GM23338 (cell line): ENCODE measurements at regions not wholly inside any gene's neighbourhood (a gene's known extent, or its start where the extent isn't known, plus 50 kb on each side); places are given as distances from the start of the nearest gene placed in this dataset.

Experiments
- ATAC-seq: fragments of 200-7000 bp; cut with Tn5 transposase; 3 replicates; pipeline ENCODE4 v1.9.1; 2020
- DNase-seq: peaks from one replicate; pipeline ENCODE4 v3.0.0-alpha.2; 2015; ENCODE audit warnings: low spot score
- H2AFZ ChIP-seq: fragments of 200-600 bp; sonication (generic); 2 replicates; pipeline ENCODE4 v1.8.0; 2016; ENCODE audit warnings: antibody characterized with exemption, mild to moderate bottlenecking, moderate library complexity
- H3F3A ChIP-seq: fragments of 200-600 bp; sonication (generic); replicated peaks from 2 replicates; pipeline ENCODE4 v1.8.0; 2017; ENCODE audit warnings: antibody characterized with exemption, mixed run types, low read depth
- H3K27ac ChIP-seq: fragments of 200-600 bp; sonication (generic); 2 replicates; pipeline ENCODE4 v1.6.1; 2016; ENCODE audit warnings: low read depth
- H3K27me3 ChIP-seq: fragments of 200-600 bp; sonication (generic); 2 replicates; pipeline ENCODE4 v1.8.0; 2016; ENCODE audit warnings: mild to moderate bottlenecking, mixed run types, moderate library complexity; ENCODE audit not compliant: insufficient read depth
- H3K36me3 ChIP-seq: fragments of 200-600 bp; sonication (generic); 2 replicates; pipeline ENCODE4 v1.8.0; 2016; ENCODE audit warnings: mild to moderate bottlenecking; ENCODE audit not compliant: insufficient read depth
- H3K4me1 ChIP-seq: fragments of 200-600 bp; sonication (generic); 2 replicates; pipeline ENCODE4 v1.8.0; 2016; ENCODE audit warnings: mild to moderate bottlenecking, moderate library complexity; ENCODE audit not compliant: insufficient read depth
- H3K4me2 ChIP-seq: fragments of 200-600 bp; sonication (generic); 2 replicates; pipeline ENCODE4 v1.7.1; 2017; ENCODE audit warnings: mixed run types
- H3K4me3 ChIP-seq: fragments of 200-600 bp; sonication (generic); 2 replicates; pipeline ENCODE4 v1.6.1; 2016; ENCODE audit warnings: mixed run types
- H3K79me2 ChIP-seq: fragments of 200-600 bp; sonication (generic); replicated peaks from 2 replicates; pipeline ENCODE4 v1.8.0; 2017; ENCODE audit warnings: mild to moderate bottlenecking; ENCODE audit not compliant: insufficient read depth
- H3K9me2 ChIP-seq: fragments of 200-600 bp; sonication (generic); 2 replicates; pipeline ENCODE4 v1.8.0; 2017; ENCODE audit not compliant: insufficient read depth
- H4K20me1 ChIP-seq: fragments of 200-600 bp; sonication (generic); replicated peaks from 2 replicates; pipeline ENCODE4 v1.8.0; 2017; ENCODE audit warnings: mild to moderate bottlenecking; ENCODE audit not compliant: insufficient read depth
- H3K27ac Mint-ChIP-seq: 2 replicates; pipeline ENCODE4 v1.8.0; 2020; ENCODE audit warnings: inconsistent platforms, mild to moderate bottlenecking, moderate library complexity, mixed read lengths
- H3K27me3 Mint-ChIP-seq: 3 replicates; pipeline ENCODE4 v1.8.0; 2022; ENCODE audit warnings: low read depth, mild to moderate bottlenecking, moderate library complexity, mixed read lengths, inconsistent platforms; ENCODE audit not compliant: insufficient read depth, poor library complexity
- H3K36me3 Mint-ChIP-seq: 3 replicates; pipeline ENCODE4 v1.8.0; 2021; ENCODE audit warnings: low read depth, mild to moderate bottlenecking, inconsistent platforms, moderate library complexity, mixed read lengths
- H3K4me1 Mint-ChIP-seq: 3 replicates; pipeline ENCODE4 v1.8.0; 2020; ENCODE audit warnings: mild to moderate bottlenecking, inconsistent platforms, mixed read lengths
- H3K4me3 Mint-ChIP-seq: 3 replicates; pipeline ENCODE4 v1.8.0; 2021; ENCODE audit warnings: moderate library complexity, mild to moderate bottlenecking, inconsistent platforms, mixed read lengths
- H3K9me3 Mint-ChIP-seq: 3 replicates; pipeline ENCODE4 v1.8.0; 2020; ENCODE audit warnings: moderate library complexity, mild to moderate bottlenecking, inconsistent platforms, mixed read lengths
- CREB1 ChIP-seq: fragments of 250-450 bp; sonication (Bioruptor Pico); IDR thresholded peaks from 2 replicates; pipeline ENCODE4 v1.5.0; 2020; ENCODE audit warnings: low read depth, mild to moderate bottlenecking, moderate library complexity
- EZH2 ChIP-seq: fragments of 200-600 bp; sonication (generic); IDR thresholded peaks from one replicate; pipeline ENCODE4 v1.8.0; 2017; ENCODE audit warnings: antibody characterized with exemption, mild to moderate bottlenecking, low read depth; ENCODE audit not compliant: unreplicated experiment
- EZH2phosphoT487 ChIP-seq: fragments of 200-600 bp; sonication (generic); IDR thresholded peaks from one replicate; pipeline ENCODE4 v1.8.1; 2018; ENCODE audit warnings: antibody characterized with exemption; ENCODE audit not compliant: unreplicated experiment
- JUNB ChIP-seq: IDR thresholded peaks from one replicate; pipeline ENCODE4 v1.6.1; 2016; ENCODE audit warnings: antibody characterized with exemption; ENCODE audit not compliant: unreplicated experiment
- POLR2AphosphoS5 ChIP-seq: IDR thresholded peaks from 2 replicates; pipeline ENCODE4 v1.6.1; 2016; ENCODE audit warnings: antibody characterized with exemption, low read depth
- STAT1 ChIP-seq: IDR thresholded peaks from one replicate; pipeline ENCODE4 v1.6.1; 2016; ENCODE audit warnings: antibody characterized with exemption; ENCODE audit not compliant: unreplicated experiment
- ZNF114 ChIP-seq: fragments of 250-450 bp; sonication (Bioruptor Pico); IDR thresholded peaks from 2 replicates; pipeline ENCODE4 v1.5.0; 2020; ENCODE audit warnings: mild to moderate bottlenecking, moderate library complexity
- ZNF331 ChIP-seq: fragments of 250-450 bp; sonication (Bioruptor Pico); IDR thresholded peaks from 2 replicates; pipeline ENCODE4 v1.5.0; 2020; ENCODE audit warnings: low read depth, mild to moderate bottlenecking, moderate library complexity
- TF ChIP-seq, protein P1 (sequence below), 2 experiments: fragments of 200-600 bp in 1 of 2; sonication (generic) in 1 of 2; conservative IDR thresholded peaks; 2 replicates each; pipeline versions ENCODE4 v1.5.1 to v1.6.1; 2016 to 2017; ENCODE audit warnings: antibody characterized with exemption in 2 of 2, low read depth in 2 of 2, mild to moderate bottlenecking in 2 of 2, moderate library complexity in 1 of 2
- TF ChIP-seq, protein P2 (sequence below): fragments of 250-450 bp; sonication (Bioruptor Pico); IDR thresholded peaks from 2 replicates; pipeline ENCODE4 v1.5.0; 2020; ENCODE audit warnings: mild to moderate bottlenecking, moderate library complexity
- TF ChIP-seq, protein P3 (sequence below): IDR thresholded peaks from one replicate; pipeline ENCODE4 v1.6.1; 2018; ENCODE audit warnings: antibody characterized with exemption; ENCODE audit not compliant: unreplicated experiment
- TF ChIP-seq, protein P4 (sequence below): IDR thresholded peaks from 2 replicates; pipeline ENCODE4 v1.6.1; 2016; ENCODE audit warnings: antibody characterized with exemption

DNA sequence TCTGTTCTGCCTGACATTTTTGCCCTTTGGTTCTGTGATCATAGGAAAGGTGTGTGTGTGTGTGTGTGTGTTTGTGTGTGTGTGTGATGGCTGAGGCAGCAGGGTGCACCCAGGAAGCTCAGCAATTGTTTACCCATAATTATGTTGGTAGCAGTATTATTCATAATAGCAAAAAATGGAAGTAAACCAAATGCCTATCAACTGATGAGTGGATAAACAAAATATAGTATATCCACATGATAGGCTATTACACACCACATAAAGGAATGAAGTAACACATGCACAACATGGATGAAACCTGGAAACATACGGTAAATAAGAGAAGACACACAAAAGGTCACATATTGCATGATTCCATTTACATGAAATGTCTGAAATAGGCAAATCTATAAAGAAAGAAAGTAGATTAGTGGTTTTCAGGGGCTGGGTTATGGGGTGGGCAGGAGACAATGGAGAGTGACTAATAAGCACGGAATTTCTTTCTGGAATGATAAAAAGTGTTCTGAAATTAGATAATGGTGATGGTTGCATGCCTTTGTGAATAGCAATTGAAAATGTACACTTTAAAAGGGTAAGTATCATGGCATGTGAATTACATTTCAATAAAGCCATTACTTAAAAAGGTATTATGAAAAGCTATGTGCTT lies 167.2 kb downstream of the POLR2M start:
- Mint-ChIP-seq H3K9me3 (no peaks in the 10 kb centered on the region), H3K27me3 (peaks cover 3% of the 10 kb centered on the region), H3K36me3 (no peaks in the 10 kb centered on the region), H3K4me1 (no peaks in the 10 kb centered on the region; the same call in 2 of the 3 replicates), H3K27ac (no peak overlapping the region), H3K4me3 (no peak overlapping the region)
- Histone ChIP-seq H3K9me2 (no peaks in the 10 kb centered on the region), H2AFZ (no peak overlapping the region), H3K4me3 (no peak overlapping the region), H3K79me2 (no peaks in the 10 kb centered on the region), H3K27ac (no peak overlapping the region), H3K36me3 (no peaks in the 10 kb centered on the region), H3K4me2 (no peak overlapping the region), H3K27me3 (no peaks in the 10 kb centered on the region), H3K4me1 (no peaks in the 10 kb centered on the region), H3F3A (no peaks in the 10 kb centered on the region), H4K20me1 (no peaks in the 10 kb centered on the region)
- no peak for ATAC-seq
- no peak for DNase-seq
- TF ChIP-seq, protein P1, sequence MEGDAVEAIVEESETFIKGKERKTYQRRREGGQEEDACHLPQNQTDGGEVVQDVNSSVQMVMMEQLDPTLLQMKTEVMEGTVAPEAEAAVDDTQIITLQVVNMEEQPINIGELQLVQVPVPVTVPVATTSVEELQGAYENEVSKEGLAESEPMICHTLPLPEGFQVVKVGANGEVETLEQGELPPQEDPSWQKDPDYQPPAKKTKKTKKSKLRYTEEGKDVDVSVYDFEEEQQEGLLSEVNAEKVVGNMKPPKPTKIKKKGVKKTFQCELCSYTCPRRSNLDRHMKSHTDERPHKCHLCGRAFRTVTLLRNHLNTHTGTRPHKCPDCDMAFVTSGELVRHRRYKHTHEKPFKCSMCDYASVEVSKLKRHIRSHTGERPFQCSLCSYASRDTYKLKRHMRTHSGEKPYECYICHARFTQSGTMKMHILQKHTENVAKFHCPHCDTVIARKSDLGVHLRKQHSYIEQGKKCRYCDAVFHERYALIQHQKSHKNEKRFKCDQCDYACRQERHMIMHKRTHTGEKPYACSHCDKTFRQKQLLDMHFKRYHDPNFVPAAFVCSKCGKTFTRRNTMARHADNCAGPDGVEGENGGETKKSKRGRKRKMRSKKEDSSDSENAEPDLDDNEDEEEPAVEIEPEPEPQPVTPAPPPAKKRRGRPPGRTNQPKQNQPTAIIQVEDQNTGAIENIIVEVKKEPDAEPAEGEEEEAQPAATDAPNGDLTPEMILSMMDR (conservative IDR thresholded peaks at IDR 0.05; ENCODE audit: low read depth in 2 of 2) = no peak
- TF ChIP-seq JUNB (no peak), ZNF114 (CRISPR knock-in tag) (no peak), STAT1 (no peak), POLR2AphosphoS5 (no peak), EZH2 (no peak), ZNF331 (CRISPR knock-in tag) (no peak), EZH2phosphoT487 (no peak), CREB1 (CRISPR knock-in tag) (no peak)
- TF ChIP-seq, protein P2, sequence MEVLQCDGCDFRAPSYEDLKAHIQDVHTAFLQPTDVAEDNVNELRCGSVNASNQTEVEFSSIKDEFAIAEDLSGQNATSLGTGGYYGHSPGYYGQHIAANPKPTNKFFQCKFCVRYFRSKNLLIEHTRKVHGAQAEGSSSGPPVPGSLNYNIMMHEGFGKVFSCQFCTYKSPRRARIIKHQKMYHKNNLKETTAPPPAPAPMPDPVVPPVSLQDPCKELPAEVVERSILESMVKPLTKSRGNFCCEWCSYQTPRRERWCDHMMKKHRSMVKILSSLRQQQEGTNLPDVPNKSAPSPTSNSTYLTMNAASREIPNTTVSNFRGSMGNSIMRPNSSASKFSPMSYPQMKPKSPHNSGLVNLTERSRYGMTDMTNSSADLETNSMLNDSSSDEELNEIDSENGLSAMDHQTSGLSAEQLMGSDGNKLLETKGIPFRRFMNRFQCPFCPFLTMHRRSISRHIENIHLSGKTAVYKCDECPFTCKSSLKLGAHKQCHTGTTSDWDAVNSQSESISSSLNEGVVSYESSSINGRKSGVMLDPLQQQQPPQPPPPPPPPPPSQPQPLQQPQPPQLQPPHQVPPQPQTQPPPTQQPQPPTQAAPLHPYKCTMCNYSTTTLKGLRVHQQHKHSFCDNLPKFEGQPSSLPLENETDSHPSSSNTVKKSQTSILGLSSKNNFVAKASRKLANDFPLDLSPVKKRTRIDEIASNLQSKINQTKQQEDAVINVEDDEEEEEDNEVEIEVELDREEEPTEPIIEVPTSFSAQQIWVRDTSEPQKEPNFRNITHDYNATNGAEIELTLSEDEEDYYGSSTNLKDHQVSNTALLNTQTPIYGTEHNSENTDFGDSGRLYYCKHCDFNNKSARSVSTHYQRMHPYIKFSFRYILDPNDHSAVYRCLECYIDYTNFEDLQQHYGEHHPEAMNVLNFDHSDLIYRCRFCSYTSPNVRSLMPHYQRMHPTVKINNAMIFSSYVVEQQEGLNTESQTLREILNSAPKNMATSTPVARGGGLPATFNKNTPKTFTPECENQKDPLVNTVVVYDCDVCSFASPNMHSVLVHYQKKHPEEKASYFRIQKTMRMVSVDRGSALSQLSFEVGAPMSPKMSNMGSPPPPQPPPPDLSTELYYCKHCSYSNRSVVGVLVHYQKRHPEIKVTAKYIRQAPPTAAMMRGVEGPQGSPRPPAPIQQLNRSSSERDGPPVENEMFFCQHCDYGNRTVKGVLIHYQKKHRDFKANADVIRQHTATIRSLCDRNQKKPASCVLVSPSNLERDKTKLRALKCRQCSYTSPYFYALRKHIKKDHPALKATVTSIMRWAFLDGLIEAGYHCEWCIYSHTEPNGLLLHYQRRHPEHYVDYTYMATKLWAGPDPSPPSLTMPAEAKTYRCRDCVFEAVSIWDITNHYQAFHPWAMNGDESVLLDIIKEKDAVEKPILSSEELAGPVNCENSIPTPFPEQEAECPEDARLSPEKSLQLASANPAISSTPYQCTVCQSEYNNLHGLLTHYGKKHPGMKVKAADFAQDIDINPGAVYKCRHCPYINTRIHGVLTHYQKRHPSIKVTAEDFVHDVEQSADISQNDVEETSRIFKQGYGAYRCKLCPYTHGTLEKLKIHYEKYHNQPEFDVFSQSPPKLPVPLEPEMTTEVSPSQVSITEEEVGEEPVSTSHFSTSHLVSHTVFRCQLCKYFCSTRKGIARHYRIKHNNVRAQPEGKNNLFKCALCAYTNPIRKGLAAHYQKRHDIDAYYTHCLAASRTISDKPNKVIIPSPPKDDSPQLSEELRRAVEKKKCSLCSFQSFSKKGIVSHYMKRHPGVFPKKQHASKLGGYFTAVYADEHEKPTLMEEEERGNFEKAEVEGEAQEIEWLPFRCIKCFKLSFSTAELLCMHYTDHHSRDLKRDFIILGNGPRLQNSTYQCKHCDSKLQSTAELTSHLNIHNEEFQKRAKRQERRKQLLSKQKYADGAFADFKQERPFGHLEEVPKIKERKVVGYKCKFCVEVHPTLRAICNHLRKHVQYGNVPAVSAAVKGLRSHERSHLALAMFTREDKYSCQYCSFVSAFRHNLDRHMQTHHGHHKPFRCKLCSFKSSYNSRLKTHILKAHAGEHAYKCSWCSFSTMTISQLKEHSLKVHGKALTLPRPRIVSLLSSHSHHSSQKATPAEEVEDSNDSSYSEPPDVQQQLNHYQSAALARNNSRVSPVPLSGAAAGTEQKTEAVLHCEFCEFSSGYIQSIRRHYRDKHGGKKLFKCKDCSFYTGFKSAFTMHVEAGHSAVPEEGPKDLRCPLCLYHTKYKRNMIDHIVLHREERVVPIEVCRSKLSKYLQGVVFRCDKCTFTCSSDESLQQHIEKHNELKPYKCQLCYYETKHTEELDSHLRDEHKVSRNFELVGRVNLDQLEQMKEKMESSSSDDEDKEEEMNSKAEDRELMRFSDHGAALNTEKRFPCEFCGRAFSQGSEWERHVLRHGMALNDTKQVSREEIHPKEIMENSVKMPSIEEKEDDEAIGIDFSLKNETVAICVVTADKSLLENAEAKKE (CRISPR knock-in tag) = no peak
- TF ChIP-seq, protein P3, sequence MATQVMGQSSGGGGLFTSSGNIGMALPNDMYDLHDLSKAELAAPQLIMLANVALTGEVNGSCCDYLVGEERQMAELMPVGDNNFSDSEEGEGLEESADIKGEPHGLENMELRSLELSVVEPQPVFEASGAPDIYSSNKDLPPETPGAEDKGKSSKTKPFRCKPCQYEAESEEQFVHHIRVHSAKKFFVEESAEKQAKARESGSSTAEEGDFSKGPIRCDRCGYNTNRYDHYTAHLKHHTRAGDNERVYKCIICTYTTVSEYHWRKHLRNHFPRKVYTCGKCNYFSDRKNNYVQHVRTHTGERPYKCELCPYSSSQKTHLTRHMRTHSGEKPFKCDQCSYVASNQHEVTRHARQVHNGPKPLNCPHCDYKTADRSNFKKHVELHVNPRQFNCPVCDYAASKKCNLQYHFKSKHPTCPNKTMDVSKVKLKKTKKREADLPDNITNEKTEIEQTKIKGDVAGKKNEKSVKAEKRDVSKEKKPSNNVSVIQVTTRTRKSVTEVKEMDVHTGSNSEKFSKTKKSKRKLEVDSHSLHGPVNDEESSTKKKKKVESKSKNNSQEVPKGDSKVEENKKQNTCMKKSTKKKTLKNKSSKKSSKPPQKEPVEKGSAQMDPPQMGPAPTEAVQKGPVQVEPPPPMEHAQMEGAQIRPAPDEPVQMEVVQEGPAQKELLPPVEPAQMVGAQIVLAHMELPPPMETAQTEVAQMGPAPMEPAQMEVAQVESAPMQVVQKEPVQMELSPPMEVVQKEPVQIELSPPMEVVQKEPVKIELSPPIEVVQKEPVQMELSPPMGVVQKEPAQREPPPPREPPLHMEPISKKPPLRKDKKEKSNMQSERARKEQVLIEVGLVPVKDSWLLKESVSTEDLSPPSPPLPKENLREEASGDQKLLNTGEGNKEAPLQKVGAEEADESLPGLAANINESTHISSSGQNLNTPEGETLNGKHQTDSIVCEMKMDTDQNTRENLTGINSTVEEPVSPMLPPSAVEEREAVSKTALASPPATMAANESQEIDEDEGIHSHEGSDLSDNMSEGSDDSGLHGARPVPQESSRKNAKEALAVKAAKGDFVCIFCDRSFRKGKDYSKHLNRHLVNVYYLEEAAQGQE = no peak
- TF ChIP-seq, protein P4, sequence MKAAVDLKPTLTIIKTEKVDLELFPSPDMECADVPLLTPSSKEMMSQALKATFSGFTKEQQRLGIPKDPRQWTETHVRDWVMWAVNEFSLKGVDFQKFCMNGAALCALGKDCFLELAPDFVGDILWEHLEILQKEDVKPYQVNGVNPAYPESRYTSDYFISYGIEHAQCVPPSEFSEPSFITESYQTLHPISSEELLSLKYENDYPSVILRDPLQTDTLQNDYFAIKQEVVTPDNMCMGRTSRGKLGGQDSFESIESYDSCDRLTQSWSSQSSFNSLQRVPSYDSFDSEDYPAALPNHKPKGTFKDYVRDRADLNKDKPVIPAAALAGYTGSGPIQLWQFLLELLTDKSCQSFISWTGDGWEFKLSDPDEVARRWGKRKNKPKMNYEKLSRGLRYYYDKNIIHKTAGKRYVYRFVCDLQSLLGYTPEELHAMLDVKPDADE = no peak
